NCI-H345 treated with DMSO at 0.1 percent for 48 hours (cell line): ENCODE measurements at regions not wholly inside any gene's neighbourhood (a gene's known extent, or its start where the extent isn't known, plus 50 kb on each side); places are given as distances from the start of the nearest gene placed in this dataset.
"Not testable (repeated sequence)": the region's sequence is repeated elsewhere in the genome, so short reads cannot be mapped to it uniquely, and the experiment has no call there.

Experiments
- DNase-seq: peaks from one replicate; lab custom pipeline; 2025; ENCODE audit not compliant: unreplicated experiment; lab: John Stamatoyannopoulos, UW

- not testable (repeated sequence) for DNase-seq
These were observed 1422.2 kb upstream of the PCDH10 start for GRCh38 chr4:131726940-131727339.

GRCh38 chr4:131727418-131727817 lies 1421.7 kb upstream of the PCDH10 start:
- not testable (repeated sequence) for DNase-seq

GRCh38 chr4:131729205-131729604 lies 1419.9 kb upstream of the PCDH10 start:
- DNase-seq: not testable (repeated sequence)

GRCh38 chr4:131729716-131730398 lies 1419.2 kb upstream of the PCDH10 start:
- not testable (repeated sequence) for DNase-seq

- DNase-seq: not testable (repeated sequence)
These were observed 1418.5 kb upstream of the PCDH10 start for GRCh38 chr4:131730574-131730973.

GRCh38 chr4:131732034-131732630 lies 1417.0 kb upstream of the PCDH10 start:
- not testable (repeated sequence) for DNase-seq

GRCh38 chr4:131734321-131734720 lies 1414.8 kb upstream of the PCDH10 start:
- not testable (repeated sequence) for DNase-seq

- not testable (repeated sequence) for DNase-seq
These were observed 1414.2 kb upstream of the PCDH10 start for GRCh38 chr4:131734851-131735385.

- not testable (repeated sequence) for DNase-seq
These were observed 1410.1 kb upstream of the PCDH10 start for GRCh38 chr4:131738991-131739390.

- not testable (repeated sequence) for DNase-seq
These were observed 1407.3 kb upstream of the PCDH10 start for GRCh38 chr4:131741836-131742235.

GRCh38 chr4:131742536-131743205 lies 1406.4 kb upstream of the PCDH10 start:
- DNase-seq: not testable (repeated sequence)

GRCh38 chr4:131743348-131743747 lies 1405.7 kb upstream of the PCDH10 start:
- not testable (repeated sequence) for DNase-seq

GRCh38 chr4:131747203-131747602 lies 1401.9 kb upstream of the PCDH10 start:
- not testable (repeated sequence) for DNase-seq

GRCh38 chr4:131749224-131749623 lies 1399.9 kb upstream of the PCDH10 start:
- DNase-seq: not testable (repeated sequence)

- not testable (repeated sequence) for DNase-seq
These were observed 1399.1 kb upstream of the PCDH10 start for GRCh38 chr4:131750006-131750405.

- DNase-seq: not testable (repeated sequence)
These were observed 1398.6 kb upstream of the PCDH10 start for GRCh38 chr4:131750469-131750868.

GRCh38 chr4:131762234-131762633 lies 1386.9 kb upstream of the PCDH10 start:
- not testable (repeated sequence) for DNase-seq

GRCh38 chr4:131764730-131765129 lies 1384.4 kb upstream of the PCDH10 start:
- no peak for DNase-seq

GRCh38 chr4:131774382-131774781 lies 1374.7 kb upstream of the PCDH10 start:
- DNase-seq: not testable (repeated sequence)

- DNase-seq: not testable (repeated sequence)
These were observed 1338.5 kb upstream of the PCDH10 start for GRCh38 chr4:131810565-131810964.
